Femur (tissue), 1 donor: ENCODE measurements at regions not wholly inside any gene's neighbourhood (a gene's known extent, or its start where the extent isn't known, plus 50 kb on each side); places are given as distances from the start of the nearest gene placed in this dataset.
"Not testable (repeated sequence)": the region's sequence is repeated elsewhere in the genome, so short reads cannot be mapped to it uniquely, and the experiment has no call there.

Experiments
- DNase-seq: peaks from one replicate; pipeline ENCODE4 v3.0.0-alpha.2; 2017

DNA sequence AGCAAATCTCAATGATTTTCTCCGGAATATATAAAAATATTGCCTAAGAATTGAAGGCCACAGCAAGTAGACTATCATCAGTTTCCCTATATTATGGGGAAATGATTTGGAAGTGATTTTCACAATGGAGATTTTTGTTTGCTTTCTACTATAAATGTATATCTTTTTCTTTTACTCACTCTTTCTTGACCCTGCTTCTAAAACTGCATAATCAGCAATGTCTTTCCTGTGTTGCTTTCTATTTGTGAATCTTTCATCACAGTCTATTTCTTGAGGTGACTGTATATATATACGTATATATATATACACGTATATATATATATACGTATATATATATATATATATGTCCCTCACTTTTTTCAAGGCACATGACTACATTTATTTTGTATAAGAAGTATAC lies 622.6 kb downstream of the DTWD2 start:
- DNase-seq, result no peak

DNA sequence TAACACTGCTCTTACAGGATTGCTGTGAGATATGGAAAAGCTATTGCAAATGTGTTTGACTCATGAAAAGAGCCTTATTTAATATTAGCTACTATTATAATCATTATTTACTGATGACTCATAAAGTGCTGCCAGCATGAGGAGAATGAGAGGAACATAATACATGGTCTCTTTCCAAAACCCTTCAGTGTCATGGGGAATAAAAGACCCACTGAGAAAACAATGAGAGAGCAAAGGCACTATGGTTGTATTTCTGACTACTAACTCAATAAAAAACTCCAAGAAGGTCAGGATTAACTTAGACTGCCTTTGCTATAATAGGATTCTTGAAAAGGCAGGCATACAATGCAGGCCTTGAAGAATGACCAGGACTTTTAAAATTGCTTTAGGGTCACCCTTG lies 633.5 kb downstream of the DTWD2 start:
- no peak for DNase-seq

DNA sequence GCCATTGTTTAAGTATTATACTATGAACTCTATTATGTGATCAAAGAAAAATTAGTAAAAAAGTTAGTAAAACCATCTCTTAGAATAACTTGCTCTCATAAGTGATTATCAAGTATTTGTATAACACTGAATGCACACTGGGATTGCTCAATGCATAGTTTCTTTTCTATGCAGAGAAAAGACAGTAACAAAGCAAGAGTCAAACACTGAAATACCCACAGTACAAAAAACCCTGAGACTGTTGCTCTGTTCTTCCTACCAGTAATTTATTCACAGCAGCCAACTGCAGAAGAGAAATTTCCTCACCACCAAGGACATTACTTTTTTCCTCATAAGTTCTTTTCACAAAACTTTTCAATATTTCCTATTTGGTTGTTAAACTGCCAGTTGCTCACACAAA lies 634.4 kb downstream of the DTWD2 start:
- DNase-seq, result no peak

DNA sequence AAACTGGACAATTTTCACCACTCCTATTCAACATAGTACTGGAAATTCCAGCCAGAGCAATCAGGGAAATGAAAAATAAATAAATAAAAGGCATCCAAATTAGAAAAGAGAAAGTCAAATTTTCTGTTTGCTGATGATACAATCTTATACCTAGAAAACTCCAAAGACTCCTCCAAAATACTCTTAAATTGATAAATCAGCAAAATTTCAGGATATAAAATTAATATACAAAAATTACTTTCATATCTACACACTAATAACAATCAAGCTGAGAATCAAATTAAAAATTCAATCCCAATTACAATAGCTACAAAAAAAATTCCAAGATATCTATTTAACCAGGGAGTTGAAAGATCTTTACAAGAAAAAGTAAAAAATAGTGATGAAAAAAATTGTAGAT lies 651.9 kb downstream of the DTWD2 start:
- no peak for DNase-seq

DNA sequence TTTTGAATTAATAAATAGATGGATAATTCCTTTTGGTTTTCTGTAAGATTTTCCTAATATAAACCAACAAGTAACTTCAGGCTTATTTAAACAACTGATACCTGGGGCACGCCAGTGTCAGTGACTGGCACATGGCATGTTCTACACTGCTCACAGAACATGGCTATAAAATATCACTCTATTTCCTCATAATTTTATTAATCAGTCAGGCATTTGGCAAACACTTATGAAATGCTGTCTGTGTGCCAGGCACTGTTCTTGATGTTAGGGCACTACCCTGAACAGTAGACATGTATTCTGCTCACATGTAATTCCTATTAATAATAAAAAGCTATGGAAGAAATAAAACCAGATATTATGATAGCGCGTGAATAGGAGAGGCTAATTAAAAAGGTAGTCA lies 661.0 kb downstream of the DTWD2 start:
- DNase-seq, result no peak

DNA sequence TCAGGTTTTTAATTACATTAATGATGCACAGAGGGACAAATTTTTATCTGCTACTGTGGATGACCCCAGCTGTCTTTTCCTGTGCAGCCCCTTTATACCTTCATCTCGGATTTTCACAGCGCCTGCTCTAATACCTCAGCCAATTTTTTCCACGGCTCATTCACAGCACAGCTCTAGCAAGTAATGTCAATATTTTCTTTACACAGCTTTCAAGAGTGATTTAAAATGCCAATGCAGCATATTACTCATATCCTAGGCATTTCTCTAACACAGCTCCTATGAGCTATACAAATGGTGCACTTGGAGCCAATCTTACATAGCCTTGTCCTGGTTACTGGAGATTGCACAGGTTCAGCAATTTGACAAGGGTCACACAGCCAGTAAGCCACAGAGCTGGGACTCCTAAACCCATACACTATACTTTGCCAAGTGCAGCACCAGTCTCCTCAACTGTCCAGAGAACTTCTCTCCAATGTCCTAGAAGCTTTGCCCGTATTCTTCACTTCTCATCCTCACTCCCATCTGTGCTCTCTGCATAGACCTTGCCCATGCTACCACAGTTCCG lies 661.8 kb downstream of the DTWD2 start:
- no peak for DNase-seq

DNA sequence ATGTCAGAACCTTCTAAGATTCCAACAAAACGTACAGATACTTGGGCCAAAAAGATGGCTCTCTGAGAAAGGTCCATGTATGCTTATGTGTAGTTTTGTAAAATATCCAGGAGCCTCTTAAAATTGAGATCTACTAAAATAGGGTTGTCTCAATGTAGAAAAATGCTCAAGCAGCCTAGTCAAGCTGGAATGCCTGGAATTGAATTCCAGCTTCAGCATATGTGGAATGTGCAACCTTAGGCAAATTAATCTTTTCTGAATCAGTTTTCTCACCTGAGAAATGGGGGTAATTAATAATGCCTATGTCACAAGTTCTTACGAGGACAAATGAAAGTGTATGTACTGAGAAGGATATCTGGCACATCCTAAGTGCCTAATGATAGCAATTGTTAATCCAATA lies 662.4 kb downstream of the DTWD2 start:
- DNase-seq, result no peak

DNA sequence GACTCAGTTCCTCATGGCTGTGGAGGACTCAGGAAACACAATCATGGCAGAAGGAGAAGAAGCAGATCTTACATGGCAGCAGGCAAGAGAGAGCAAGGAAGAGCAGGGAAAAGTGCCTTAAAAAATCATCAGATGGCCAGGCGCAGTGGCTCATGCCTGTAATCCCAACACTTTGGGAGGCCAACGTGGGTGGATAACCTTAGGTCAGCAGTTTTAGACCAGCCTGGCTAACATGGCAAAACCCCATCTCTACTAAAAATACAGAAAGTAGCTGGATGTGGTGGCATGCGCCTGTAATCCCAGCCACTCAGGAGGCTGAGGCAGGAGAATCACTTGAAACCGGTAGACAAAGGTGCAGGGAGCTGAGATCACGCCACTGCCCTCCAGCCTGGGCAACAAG lies 664.6 kb downstream of the DTWD2 start:
- DNase-seq, result not testable (repeated sequence)

DNA sequence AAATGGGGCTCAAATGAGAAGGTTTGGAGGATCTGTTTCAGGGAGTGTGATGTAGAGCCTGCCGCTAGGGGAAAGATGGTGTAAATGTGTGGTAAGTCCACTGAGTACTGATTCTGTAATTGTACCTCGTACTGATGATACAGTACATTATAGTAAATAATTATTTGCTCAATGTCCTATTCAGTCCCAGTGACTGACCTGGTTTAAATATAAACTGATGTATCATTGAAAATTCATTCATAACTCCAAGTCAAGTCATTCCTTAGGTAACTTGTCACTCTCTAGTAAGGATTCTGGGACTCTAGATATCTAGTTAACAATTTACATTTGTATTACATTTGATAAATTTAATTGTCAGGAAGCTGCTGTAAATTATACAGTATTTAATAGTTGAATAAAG lies 667.3 kb downstream of the DTWD2 start:
- DNase-seq, result no peak

DNA sequence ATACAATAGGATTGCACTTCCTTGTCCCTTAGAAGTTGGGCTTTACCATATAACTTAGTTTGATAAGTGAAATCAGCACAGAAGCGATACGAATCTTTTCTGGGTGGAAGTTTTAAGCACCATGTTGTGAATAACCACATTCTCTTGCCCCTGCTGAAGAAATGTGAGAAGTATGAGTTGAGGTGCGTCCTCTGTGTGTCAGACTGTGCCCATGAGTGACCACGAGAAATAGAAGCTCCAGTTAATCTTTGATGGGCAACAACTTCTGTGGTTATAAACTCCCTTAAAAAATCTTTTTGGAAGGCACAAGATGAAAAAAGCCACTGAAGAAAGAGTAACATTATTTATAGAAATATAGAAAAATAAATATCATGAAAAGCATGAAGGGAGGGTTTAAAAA lies 668.2 kb downstream of the DTWD2 start:
- no peak for DNase-seq

DNA sequence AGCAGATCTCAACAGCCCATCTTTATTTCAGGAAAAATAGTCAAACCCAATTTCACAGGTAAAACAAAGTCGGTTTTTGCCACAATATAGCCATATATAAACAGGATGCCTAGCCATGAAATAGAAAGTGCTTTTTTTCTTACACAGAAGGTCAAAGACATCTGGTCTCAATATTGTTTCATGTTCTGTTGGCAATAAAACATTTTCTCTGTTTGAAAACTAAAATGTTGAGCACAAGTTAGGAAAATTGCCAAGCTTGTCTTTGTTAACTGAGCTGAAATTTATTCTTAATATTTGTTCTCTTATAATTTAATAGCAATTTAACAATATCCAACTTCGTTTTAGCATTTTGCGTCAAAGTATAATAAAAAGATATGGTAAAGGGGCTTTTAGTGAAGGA lies 673.4 kb downstream of the DTWD2 start:
- DNase-seq, result no peak

DNA sequence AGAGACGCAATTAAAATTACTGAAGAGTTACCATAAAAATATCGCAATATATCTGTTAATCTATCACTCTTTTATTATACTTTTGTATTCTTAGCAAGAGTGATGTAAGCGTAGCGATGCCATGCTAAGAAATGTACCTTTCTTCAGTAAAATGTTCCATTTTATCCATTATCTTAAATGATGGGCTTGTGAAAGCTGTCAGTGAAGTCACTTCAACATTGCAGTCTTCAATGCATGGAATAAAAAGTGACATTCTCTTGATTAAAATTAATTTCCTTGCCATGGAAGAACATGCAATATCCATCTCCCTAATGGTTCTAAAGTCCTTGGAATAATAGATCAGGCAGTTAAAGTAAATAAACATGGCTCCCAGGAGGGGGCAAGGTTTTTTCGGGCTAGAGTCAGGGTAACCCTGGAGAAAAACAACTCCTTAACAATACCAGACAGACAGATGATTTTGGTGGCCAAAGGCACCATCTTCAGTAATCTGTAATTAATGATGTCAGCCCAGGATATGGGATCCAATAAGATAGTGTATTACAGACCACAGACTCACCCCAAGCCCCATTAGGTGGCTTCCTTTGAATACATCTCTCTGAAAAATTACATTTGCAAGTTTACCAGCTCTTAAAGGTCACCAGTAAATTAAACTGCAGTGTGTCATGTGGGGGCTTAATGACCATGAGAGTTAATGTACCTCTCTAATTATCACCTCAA lies 677.1 kb downstream of the DTWD2 start:
- DNase-seq, result no peak

DNA sequence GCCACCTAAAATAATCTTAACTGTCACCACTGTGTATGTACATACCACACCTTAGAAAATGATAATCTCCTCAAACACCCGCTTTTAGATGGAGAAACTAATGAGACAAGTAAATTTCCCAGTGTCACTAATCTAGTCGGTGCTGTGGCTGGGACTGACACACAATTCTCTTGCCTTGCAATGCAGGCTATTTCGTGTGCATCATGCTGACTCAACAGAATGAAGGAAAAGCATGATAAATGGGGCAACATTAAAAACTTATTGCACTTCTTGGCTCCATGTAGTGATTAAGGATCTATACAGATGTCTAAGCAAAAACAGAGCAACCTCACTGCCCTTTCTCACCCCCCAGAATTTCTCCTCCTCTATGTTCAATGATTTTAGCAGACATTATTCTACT lies 677.9 kb downstream of the DTWD2 start:
- DNase-seq, result no peak

DNA sequence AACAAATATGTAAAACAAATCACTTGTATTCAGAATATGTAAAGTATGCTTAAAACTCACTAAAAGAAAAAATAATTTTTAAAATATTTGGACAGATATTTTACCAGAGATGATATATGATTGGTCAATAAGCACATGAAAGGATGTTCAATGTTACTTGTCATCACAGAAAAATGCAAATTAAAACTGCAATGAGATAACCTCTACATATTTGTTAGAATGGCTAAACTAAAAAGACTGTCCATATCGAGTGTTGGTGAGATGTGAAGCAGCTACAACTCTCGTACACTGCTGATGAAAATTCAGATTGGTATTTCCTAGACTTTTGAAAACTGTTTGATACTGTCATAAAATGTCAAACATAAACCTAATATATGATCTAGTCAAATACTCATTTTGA lies 685.1 kb downstream of the DTWD2 start:
- no peak for DNase-seq

DNA sequence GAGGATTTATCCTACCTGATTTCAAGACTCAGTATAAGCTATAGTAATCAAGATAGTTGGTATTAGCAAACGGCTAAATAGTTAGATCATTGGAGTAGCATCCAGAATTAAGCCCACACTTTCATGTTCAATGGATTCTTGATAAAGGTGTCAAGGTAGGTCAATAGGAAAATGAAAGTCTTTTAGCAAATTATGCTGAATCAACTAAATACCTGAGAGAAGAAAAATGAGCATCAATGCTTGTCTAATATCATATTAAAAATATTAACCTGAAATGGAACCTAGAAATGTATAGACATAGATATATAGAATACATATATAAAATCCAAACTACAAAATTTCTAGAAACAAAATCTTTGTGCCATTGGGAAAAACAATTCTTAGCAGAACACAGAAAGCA lies 685.6 kb downstream of the DTWD2 start:
- DNase-seq, result no peak

DNA sequence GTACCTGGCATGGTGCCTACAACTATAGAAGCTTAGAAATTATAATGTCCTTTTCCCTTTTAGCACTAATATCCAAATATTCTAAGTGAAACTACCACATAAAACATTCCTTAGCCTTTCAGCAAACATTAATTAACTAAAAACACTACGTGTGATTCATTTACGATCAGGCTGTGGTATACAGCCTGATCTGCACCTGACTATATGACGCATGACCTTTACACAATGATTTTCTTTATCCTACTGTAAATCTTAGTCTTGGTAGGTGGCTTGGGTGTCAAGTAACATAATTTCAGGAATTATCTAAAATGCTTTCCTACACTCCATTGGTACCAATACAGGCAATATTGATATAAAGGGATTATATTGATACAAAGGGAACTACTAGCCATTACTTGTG lies 686.7 kb downstream of the DTWD2 start:
- DNase-seq, result no peak

DNA sequence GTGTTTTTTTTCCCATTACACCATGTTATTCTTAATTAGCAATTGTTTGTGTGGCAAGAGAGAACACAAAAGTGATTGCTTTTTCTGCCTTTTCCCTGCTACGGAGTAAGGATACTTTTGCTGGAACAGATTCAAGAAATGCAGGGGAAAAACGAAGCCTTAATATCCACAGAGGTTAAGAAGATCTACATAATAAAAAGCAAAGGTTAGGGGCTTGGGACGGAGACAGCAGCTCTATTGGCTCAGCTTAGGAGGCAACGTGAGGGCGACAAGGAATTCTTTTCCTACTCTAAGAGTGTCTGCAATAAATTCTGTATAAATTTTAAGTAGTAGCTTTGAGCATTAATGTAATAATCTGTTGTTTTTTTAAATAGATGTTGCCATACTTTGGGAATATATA lies 693.3 kb downstream of the DTWD2 start:
- DNase-seq, result no peak

DNA sequence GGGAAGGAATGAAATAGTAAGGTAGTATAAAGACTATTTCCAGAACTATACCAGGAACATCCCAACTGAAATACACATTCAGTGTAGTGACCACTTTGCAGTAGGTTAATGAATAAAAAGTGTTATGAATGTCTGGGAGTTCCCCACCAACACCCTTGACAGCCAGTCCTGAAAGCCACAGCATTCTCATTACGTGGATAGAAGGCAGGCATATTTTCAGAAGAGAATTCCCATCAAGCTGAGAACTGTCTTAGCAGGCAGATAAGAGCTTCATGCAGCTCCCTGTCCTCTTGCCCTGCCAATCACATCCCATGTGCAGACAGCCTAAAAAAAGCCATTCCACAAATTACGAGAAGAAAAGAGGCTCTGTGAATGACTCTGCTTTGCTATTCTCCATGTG lies 695.0 kb downstream of the DTWD2 start:
- no peak for DNase-seq

DNA sequence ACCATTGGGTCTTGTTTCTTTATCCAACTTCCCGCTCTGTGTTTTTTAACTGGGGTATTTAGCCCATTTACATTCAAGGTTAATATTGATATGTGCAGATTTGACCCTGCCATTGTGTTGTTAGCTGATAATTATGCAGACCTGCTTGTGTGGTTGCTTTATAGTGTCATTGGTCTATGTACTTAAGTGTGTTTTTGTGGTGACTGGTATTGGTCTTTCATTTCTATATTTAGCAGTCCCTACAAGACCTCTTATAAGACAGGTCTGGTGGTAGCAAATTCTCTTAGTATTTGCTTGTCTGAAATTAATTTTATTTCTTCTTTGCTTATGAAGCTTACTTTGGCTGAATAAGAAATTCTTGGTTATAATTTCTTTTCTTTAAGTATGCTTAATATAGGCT lies 698.1 kb downstream of the DTWD2 start:
- no peak for DNase-seq

DNA sequence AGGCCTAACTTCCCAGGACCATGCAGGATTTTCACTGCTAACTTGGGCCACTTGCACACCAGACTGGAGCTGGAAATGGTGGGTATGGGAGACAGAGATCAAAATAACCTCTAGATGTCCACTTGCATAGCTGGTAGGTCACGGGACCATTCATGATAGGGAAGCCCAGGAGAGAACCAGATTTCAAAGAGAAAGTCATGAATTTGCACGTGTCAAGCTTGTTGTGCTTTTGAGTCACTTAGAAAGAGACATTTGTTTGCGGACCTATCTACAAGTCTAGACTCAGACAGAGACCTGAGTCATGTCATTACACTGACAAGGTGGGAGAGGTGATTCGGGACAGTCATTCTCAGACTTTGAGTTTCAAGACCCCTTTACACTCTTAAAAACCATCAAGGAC lies 704.1 kb downstream of the DTWD2 start:
- DNase-seq, result not testable (repeated sequence)

DNA sequence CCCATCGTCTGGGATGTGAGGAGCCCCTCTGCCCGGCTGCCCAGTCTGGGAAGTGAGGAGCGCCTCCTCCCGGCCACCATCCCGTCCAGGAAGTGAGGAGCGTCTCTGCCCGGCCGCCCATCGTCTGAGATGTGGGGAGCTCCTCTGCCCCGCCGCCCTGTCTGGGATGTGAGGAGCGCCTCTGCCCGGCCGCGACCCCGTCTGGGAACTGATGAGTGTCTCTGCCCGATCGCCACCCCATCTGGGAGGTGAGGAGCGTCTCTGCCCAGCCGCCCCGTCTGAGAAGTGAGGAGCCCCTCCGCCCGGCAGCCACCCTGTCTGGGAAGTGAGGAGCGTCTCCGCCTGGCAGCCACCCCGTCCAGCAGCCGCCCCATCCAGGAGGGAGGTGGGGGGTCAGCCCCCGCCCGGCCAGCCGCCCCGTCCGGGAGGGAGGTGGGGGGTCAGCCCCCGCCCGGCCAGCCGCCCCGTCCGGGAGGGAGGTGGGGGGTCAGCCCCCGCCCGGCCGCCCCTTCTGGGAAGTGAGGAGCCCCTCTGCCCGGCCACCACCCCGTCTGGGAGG lies 705.8 kb downstream of the DTWD2 start:
- DNase-seq, result not testable (repeated sequence)

DNA sequence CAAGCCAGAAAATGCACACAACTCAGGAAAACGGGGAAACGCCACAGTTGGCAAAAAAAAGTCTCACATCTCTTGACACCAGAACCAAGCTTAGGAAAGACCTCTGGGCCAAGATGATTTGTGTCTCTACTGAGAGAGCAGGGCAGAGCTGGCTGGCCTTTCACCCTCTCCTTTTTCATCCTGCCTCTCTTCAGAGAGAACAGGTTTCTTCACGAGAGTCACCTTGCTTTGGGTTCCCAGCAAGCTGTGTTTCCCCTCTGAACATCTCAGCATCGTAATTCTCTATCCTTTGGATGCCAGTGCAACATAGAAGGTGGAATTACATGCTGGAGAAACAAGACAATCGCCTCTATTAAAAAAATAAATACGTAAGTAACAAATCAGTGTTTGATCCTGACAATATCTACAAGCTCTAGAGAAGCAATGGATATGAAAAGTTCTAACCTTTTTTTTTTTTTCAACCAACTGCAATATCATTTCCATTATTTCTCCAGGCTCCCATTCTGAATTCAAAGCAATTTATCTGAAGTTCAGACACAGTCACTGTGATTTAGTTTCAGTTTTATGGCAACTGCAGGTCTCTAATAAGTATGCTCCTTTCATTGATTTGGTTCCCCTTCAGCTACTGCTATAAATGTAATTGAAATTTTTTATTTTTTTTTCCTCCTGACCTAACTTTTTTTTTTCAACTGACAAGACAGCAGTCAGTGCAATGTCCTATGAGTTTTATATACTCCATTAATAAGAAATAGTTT lies 708.6 kb downstream of the DTWD2 start:
- no peak for DNase-seq

DNA sequence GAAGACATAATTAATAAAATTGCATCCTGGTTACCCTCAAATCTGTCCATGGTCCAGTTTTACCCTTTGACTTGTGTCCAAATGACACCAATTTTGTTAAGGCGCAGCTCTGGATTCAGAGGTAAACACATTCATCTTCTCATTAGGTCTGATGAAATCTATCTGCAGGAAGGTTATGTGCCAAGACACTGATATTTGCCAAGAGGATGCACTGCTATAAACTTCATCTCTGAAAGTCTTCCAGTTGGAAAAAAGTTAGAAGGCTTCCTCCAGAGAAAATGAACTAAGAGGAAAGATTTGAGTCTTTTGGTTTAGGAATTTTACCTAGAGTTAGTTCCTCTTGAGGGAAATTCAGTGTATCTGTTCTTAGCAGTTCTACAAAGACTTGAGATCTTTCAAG lies 717.8 kb downstream of the DTWD2 start:
- no peak for DNase-seq

DNA sequence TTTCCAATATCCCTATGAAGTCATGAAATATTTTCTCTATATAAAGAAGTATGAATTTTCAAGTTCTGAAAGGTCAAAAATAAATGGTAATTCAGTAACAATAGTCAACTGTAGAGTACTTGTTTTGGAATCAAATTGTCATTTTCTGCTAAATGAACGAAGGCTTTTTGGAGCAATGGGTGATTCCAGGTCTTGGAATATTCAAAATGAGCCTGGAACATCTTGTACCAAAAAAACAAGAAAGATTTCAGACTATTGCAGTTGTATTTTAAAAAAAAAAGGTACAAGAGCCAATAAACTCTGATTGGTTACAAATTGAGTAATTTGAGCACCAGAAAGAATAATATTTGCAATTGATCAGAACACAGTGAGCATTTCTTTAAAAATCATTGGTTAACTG lies 730.1 kb downstream of the DTWD2 start:
- no peak for DNase-seq
